ENCODE measurements at regions not wholly inside any gene's neighbourhood (a gene's known extent, or its start where the extent isn't known, plus 50 kb on each side); places are given as distances from the start of the nearest gene placed in this dataset.
A peak's percentile ranks its signal among the peaks of the same experiment; 100 is the strongest.

DNA sequence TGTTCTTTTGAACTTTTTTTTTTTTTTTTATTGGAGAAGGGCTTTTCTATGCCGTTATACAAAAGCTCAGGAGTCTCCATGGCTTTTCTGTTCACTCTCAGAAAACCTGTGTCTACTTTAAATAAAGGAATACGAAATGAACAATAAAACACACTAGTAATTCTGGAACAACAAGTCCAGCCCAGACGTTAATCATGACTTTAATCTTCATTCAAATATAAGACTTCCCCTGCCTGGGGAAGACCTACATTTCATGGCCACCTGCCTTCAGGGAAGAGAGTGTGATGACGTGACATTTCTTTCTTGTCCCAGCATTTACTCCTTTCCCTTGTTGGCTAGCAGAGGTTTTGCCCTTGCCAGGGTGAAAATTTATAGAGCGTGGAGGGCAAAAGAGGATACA, 564.5 kb downstream of the PDCD6IP start (continued):
- TF ChIP-seq, protein P1, sequence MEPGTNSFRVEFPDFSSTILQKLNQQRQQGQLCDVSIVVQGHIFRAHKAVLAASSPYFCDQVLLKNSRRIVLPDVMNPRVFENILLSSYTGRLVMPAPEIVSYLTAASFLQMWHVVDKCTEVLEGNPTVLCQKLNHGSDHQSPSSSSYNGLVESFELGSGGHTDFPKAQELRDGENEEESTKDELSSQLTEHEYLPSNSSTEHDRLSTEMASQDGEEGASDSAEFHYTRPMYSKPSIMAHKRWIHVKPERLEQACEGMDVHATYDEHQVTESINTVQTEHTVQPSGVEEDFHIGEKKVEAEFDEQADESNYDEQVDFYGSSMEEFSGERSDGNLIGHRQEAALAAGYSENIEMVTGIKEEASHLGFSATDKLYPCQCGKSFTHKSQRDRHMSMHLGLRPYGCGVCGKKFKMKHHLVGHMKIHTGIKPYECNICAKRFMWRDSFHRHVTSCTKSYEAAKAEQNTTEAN (CRISPR knock-in tag; IDR thresholded peaks at IDR 0.05), result no peak
- TF ChIP-seq, protein P2, sequence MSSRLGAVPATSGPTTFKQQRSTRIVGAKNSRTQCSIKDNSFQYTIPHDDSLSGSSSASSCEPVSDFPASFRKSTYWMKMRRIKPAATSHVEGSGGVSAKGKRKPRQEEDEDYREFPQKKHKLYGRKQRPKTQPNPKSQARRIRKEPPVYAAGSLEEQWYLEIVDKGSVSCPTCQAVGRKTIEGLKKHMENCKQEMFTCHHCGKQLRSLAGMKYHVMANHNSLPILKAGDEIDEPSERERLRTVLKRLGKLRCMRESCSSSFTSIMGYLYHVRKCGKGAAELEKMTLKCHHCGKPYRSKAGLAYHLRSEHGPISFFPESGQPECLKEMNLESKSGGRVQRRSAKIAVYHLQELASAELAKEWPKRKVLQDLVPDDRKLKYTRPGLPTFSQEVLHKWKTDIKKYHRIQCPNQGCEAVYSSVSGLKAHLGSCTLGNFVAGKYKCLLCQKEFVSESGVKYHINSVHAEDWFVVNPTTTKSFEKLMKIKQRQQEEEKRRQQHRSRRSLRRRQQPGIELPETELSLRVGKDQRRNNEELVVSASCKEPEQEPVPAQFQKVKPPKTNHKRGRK (CRISPR knock-in tag; IDR thresholded peaks at IDR 0.05; ENCODE audit: borderline replicate concordance), result no peak
- TF ChIP-seq ZNF121 (CRISPR knock-in tag; IDR thresholded peaks at IDR 0.05), result no peak
- no peak for TF ChIP-seq NFE2L1 (CRISPR knock-in tag; IDR thresholded peaks at IDR 0.05)
- TF ChIP-seq SMAD4 (CRISPR knock-in tag; IDR thresholded peaks at IDR 0.05), result no peak
- TF ChIP-seq NR1H2 (CRISPR knock-in tag; IDR thresholded peaks at IDR 0.05), result no peak

DNA sequence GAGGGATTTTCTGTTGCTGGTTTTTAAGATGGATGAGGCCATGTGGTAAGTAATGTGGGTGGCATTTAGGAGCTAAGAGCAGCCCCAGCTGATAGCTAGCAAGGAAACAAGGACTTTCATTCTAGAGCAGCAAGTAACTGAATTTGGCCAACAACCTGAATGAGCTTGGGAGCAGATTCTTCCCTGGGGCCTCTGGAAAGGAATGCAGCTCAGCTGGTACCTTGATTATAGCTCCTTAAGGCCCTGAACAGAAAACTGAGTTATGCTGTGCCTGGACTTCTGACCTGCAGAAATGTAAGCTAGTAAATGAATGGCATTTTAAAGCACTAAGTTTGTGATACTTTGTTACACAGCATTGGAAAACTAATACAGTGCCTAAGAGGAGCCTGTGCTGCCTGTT, 565.5 kb downstream of the PDCD6IP start:
- H3K27ac Mint-ChIP-seq, result no peak overlapping the region
- no peaks in the 10 kb centered on the region; the same call in 1 of the 2 replicates for H3K27me3 Mint-ChIP-seq (ENCODE audit: low read depth)
- DNase-seq (ENCODE audit: low spot score) (no peak), ATAC-seq (peak; percentile 48; the same call in 1 of the 2 replicates)
- H3K4me3 Mint-ChIP-seq, result no peak overlapping the region
- peaks cover 9% of the 10 kb centered on the region for H3K4me1 Mint-ChIP-seq
- no peaks in the 10 kb centered on the region for H3K36me3 Mint-ChIP-seq
- peaks cover 12% of the 10 kb centered on the region for H3K9me3 Mint-ChIP-seq
- ChIA-PET CTCF (interaction anchor here (0.6 to 1.2 kb wide), 2 partner anchors 104 to 257 kb away, joined by 3 read pairs; no protein-coding TSS in a partner anchor), POLR2A (no interaction called here)
- TF ChIP-seq TP53 (CRISPR knock-in tag; IDR thresholded peaks at IDR 0.05) (no peak), CBFB (CRISPR knock-in tag; IDR thresholded peaks at IDR 0.05; ENCODE audit: low read depth) (no peak), ZNF121 (CRISPR knock-in tag; IDR thresholded peaks at IDR 0.05) (no peak), JUN (CRISPR knock-in tag; IDR thresholded peaks at IDR 0.05) (no peak)
- TF ChIP-seq, protein P2 (CRISPR knock-in tag; IDR thresholded peaks at IDR 0.05; ENCODE audit: borderline replicate concordance), result no peak
- TF ChIP-seq, protein P3, sequence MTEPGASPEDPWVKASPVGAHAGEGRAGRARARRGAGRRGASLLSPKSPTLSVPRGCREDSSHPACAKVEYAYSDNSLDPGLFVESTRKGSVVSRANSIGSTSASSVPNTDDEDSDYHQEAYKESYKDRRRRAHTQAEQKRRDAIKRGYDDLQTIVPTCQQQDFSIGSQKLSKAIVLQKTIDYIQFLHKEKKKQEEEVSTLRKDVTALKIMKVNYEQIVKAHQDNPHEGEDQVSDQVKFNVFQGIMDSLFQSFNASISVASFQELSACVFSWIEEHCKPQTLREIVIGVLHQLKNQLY (CRISPR knock-in tag; IDR thresholded peaks at IDR 0.05), result no peak
- TF ChIP-seq, protein P4, sequence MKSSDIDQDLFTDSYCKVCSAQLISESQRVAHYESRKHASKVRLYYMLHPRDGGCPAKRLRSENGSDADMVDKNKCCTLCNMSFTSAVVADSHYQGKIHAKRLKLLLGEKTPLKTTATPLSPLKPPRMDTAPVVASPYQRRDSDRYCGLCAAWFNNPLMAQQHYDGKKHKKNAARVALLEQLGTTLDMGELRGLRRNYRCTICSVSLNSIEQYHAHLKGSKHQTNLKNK (CRISPR knock-in tag; IDR thresholded peaks at IDR 0.05), result no peak
- TF ChIP-seq, protein P5, sequence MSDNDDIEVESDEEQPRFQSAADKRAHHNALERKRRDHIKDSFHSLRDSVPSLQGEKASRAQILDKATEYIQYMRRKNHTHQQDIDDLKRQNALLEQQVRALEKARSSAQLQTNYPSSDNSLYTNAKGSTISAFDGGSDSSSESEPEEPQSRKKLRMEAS (CRISPR knock-in tag; IDR thresholded peaks at IDR 0.05), result no peak
- TF ChIP-seq, protein P6, sequence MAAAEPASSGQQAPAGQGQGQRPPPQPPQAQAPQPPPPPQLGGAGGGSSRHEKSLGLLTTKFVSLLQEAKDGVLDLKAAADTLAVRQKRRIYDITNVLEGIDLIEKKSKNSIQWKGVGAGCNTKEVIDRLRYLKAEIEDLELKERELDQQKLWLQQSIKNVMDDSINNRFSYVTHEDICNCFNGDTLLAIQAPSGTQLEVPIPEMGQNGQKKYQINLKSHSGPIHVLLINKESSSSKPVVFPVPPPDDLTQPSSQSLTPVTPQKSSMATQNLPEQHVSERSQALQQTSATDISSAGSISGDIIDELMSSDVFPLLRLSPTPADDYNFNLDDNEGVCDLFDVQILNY (CRISPR knock-in tag; IDR thresholded peaks at IDR 0.05), result no peak

DNA sequence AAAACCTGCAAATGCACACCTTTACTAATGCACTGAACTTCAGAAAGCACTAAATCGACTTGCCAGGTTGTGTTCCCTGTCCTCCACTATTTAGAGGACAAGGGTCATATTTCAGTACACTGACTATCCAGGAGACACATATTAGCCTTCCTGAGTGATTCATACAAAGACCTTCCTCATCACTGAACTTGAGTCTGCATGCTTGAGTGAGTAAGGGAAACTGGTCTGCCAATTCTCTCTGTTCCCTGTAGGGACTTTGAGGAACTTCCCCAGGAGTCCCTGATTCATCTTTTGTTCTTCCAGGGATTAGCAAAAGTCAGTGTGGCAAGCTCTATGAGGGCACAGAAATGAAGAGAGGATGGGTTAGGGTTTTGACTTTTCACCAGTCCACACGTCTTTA, 565.9 kb downstream of the PDCD6IP start:
- Mint-ChIP-seq H3K4me3 (no peak overlapping the region), H3K36me3 (no peaks in the 10 kb centered on the region), H3K4me1 (peaks cover 9% of the 10 kb centered on the region), H3K9me3 (peaks cover 12% of the 10 kb centered on the region), H3K27ac (no peak overlapping the region), H3K27me3 (ENCODE audit: low read depth) (no peaks in the 10 kb centered on the region; the same call in 1 of the 2 replicates)
- ATAC-seq (peak; percentile 86), DNase-seq (ENCODE audit: low spot score) (no peak)
- CTCF ChIA-PET, result interaction anchor here (0.6 to 1.2 kb wide), 3 partner anchors 24 to 258 kb away, joined by 3 read pairs; no protein-coding TSS in a partner anchor
- POLR2A ChIA-PET, result no interaction called here
- TF ChIP-seq MYBL2 (CRISPR knock-in tag; IDR thresholded peaks at IDR 0.05) (no peak), SOX15 (CRISPR knock-in tag; IDR thresholded peaks at IDR 0.05) (no peak)
- TF ChIP-seq, protein P7, sequence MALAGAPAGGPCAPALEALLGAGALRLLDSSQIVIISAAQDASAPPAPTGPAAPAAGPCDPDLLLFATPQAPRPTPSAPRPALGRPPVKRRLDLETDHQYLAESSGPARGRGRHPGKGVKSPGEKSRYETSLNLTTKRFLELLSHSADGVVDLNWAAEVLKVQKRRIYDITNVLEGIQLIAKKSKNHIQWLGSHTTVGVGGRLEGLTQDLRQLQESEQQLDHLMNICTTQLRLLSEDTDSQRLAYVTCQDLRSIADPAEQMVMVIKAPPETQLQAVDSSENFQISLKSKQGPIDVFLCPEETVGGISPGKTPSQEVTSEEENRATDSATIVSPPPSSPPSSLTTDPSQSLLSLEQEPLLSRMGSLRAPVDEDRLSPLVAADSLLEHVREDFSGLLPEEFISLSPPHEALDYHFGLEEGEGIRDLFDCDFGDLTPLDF (CRISPR knock-in tag; IDR thresholded peaks at IDR 0.05), result no peak
- TF ChIP-seq, protein P8, sequence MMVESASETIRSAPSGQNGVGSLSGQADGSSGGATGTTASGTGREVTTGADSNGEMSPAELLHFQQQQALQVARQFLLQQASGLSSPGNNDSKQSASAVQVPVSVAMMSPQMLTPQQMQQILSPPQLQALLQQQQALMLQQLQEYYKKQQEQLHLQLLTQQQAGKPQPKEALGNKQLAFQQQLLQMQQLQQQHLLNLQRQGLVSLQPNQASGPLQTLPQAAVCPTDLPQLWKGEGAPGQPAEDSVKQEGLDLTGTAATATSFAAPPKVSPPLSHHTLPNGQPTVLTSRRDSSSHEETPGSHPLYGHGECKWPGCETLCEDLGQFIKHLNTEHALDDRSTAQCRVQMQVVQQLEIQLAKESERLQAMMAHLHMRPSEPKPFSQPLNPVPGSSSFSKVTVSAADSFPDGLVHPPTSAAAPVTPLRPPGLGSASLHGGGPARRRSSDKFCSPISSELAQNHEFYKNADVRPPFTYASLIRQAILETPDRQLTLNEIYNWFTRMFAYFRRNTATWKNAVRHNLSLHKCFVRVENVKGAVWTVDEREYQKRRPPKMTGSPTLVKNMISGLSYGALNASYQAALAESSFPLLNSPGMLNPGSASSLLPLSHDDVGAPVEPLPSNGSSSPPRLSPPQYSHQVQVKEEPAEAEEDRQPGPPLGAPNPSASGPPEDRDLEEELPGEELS (CRISPR knock-in tag; IDR thresholded peaks at IDR 0.05), result no peak
- TF ChIP-seq, protein P9, sequence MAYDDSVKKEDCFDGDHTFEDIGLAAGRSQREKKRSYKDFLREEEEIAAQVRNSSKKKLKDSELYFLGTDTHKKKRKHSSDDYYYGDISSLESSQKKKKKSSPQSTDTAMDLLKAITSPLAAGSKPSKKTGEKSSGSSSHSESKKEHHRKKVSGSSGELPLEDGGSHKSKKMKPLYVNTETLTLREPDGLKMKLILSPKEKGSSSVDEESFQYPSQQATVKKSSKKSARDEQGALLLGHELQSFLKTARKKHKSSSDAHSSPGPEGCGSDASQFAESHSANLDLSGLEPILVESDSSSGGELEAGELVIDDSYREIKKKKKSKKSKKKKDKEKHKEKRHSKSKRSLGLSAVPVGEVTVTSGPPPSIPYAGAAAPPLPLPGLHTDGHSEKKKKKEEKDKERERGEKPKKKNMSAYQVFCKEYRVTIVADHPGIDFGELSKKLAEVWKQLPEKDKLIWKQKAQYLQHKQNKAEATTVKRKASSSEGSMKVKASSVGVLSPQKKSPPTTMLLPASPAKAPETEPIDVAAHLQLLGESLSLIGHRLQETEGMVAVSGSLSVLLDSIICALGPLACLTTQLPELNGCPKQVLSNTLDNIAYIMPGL (CRISPR knock-in tag; IDR thresholded peaks at IDR 0.05), result no peak

Measured in WTC11 (cell line).